Natural killer cell (primary cell): ENCODE measurements at regions not wholly inside any gene's neighbourhood (a gene's known extent, or its start where the extent isn't known, plus 50 kb on each side); places are given as distances from the start of the nearest gene placed in this dataset.
"Not testable (repeated sequence)": the region's sequence is repeated elsewhere in the genome, so short reads cannot be mapped to it uniquely, and the experiment has no call there.

Experiments
- ATAC-seq, 3 donors: fragments of 150-1000 bp in 2 of 3; fragments of 200-7000 bp in 1 of 3; cut with Tn5 transposase; 1 replicate in 1 of 3; 2 replicates in 2 of 3; pipeline ENCODE4 v1.10.0; 2021; ENCODE audit warnings: mild to moderate bottlenecking in 2 of 3, moderate library complexity in 2 of 3
- DNase-seq, 2 donors: peaks; one replicate each; pipeline versions ENCODE4 v3.0.0 to v3.0.0-alpha.2; 2013 to 2021; ENCODE audit warnings: mixed read lengths in 1 of 2
- H3K27ac ChIP-seq: one replicate; pipeline ENCODE4 v1.5.1; 2013; ENCODE audit warnings: mild to moderate bottlenecking, low read length
- H3K27me3 ChIP-seq: one replicate; pipeline ENCODE4 v1.6.1; 2013; ENCODE audit warnings: low read length; ENCODE audit not compliant: control insufficient read depth, insufficient read depth
- H3K36me3 ChIP-seq: one replicate; pipeline ENCODE4 v1.6.1; 2013; ENCODE audit warnings: low read length; ENCODE audit not compliant: control insufficient read depth, insufficient read depth
- H3K4me1 ChIP-seq: one replicate; pipeline ENCODE4 v1.6.1; 2013; ENCODE audit warnings: low read length; ENCODE audit not compliant: control insufficient read depth, insufficient read depth
- H3K4me3 ChIP-seq: one replicate; pipeline ENCODE4 v1.5.1; 2013; ENCODE audit warnings: low read length
- H3K9me3 ChIP-seq: one replicate; pipeline ENCODE4 v1.6.1; 2013; ENCODE audit warnings: low read length; ENCODE audit not compliant: control insufficient read depth, insufficient read depth
- H3K27ac Mint-ChIP-seq, 2 donors: one replicate each; pipeline ENCODE4 v1.8.0; 2022; ENCODE audit warnings: mild to moderate bottlenecking in 2 of 2, mixed read lengths in 2 of 2, moderate library complexity in 1 of 2
- H3K27me3 Mint-ChIP-seq, 2 donors: one replicate each; pipeline ENCODE4 v1.8.0; 2022; ENCODE audit warnings: low read depth in 2 of 2, mixed read lengths in 2 of 2
- H3K36me3 Mint-ChIP-seq: one replicate; pipeline ENCODE4 v1.8.0; 2022; ENCODE audit warnings: mixed read lengths
- H3K4me1 Mint-ChIP-seq, 2 donors: one replicate each; pipeline ENCODE4 v1.8.0; 2022; ENCODE audit warnings: mixed read lengths in 2 of 2
- H3K4me3 Mint-ChIP-seq: one replicate; pipeline ENCODE4 v1.8.0; 2022; ENCODE audit warnings: mild to moderate bottlenecking, moderate library complexity, mixed read lengths
- H3K9me3 Mint-ChIP-seq, 2 donors: one replicate each; pipeline ENCODE4 v1.8.0; 2022; ENCODE audit warnings: mixed read lengths in 2 of 2
- WGBS: methylation state at CpG from one replicate; pipeline ENCODE4 v1.1.7; 2013; ENCODE audit warnings: missing lambda C conversion rate; ENCODE audit not compliant: insufficient coverage; 5-methylcytosine and 5-hydroxymethylcytosine counted together
- intact Hi-C: fragments of 100-400 bp; cut with micrococcal nuclease; formaldehyde crosslinking; loops from one replicate; pipeline ENCODE4 v1.14.2; 2022
- TF ChIP-seq, protein P1 (sequence below): fragments of 200-600 bp; IDR thresholded peaks from one replicate; pipeline ENCODE4 v1.8.0; 2022; ENCODE audit warnings: antibody characterized with exemption

DNA sequence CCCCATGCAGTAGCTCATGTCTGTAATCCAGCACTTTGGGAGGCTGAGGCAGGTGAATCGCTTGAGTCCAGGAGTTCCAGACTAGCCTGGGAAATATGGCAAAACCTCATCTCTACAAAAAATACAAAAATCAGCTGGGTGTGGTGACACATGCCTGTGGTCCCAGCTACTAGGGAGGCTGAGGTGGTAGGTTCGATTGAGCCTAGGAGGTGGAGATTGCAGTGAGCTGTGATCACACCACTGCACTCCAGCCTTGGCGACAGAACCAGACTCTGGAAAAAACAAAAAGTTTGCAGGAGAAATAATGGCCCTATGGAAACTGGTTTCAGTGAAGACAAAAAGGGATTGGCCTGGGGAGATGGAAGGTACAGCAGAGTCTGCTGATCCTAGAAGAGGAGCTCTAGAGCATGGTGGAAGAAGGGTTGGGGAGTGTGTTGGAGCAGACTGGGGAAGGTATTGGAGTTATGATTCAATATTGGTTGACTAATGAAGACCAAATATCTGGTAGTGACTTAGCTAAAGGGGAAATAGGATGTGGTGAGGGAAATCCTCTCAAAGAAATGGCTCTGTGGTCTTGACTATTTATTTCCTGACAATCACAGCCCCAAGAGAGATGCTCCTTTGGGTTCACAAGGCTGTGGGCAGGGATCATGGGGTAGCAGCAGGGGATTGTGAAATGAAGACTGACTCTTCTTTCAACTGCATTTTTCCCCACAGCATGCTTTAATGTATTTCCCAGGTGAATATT lies 281.9 kb downstream of the UTRN start:
- H3K36me3 Mint-ChIP-seq = peaks cover 7% of the 10 kb centered on the region
- Histone ChIP-seq H3K4me1 (peaks cover 10% of the 10 kb centered on the region), H3K36me3 (peaks cover 45% of the 10 kb centered on the region), H3K4me3 (no peak overlapping the region), H3K27me3 (no peaks in the 10 kb centered on the region), H3K27ac (no peak overlapping the region), H3K9me3 (no peaks in the 10 kb centered on the region)
- intact Hi-C loops = no loop called here
- H3K4me1 Mint-ChIP-seq = peaks cover 11 to 12% of the 10 kb centered on the region in 2 donors
- DNase-seq (peak in 1 of 2 donors; percentile 31), ATAC-seq (peak; percentile 60 to 72 (median 68))
- H3K27ac Mint-ChIP-seq = no peak overlapping the region
- no peak overlapping the region for H3K4me3 Mint-ChIP-seq
- H3K9me3 Mint-ChIP-seq = no peaks in the 10 kb centered on the region
- no peaks in the 10 kb centered on the region for H3K27me3 Mint-ChIP-seq
- 63% methylated on average over 3 of the region's 3 CpGs for WGBS
- TF ChIP-seq, protein P1, sequence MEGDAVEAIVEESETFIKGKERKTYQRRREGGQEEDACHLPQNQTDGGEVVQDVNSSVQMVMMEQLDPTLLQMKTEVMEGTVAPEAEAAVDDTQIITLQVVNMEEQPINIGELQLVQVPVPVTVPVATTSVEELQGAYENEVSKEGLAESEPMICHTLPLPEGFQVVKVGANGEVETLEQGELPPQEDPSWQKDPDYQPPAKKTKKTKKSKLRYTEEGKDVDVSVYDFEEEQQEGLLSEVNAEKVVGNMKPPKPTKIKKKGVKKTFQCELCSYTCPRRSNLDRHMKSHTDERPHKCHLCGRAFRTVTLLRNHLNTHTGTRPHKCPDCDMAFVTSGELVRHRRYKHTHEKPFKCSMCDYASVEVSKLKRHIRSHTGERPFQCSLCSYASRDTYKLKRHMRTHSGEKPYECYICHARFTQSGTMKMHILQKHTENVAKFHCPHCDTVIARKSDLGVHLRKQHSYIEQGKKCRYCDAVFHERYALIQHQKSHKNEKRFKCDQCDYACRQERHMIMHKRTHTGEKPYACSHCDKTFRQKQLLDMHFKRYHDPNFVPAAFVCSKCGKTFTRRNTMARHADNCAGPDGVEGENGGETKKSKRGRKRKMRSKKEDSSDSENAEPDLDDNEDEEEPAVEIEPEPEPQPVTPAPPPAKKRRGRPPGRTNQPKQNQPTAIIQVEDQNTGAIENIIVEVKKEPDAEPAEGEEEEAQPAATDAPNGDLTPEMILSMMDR = no peak

- intact Hi-C loops = no loop called here
- Mint-ChIP-seq H3K27ac (peak overlapping the region; percentile 5 to 13), H3K4me1 (peaks cover 12 to 13% of the 10 kb centered on the region in 2 donors), H3K27me3 (no peaks in the 10 kb centered on the region), H3K36me3 (peaks cover 7% of the 10 kb centered on the region), H3K4me3 (no peak overlapping the region), H3K9me3 (no peaks in the 10 kb centered on the region)
- H3K9me3 ChIP-seq = no peaks in the 10 kb centered on the region
- peaks cover 40% of the 10 kb centered on the region for H3K36me3 ChIP-seq
- WGBS = 98% methylated on average over 8 of the region's 8 CpGs
- TF ChIP-seq, protein P1 = no peak
- no peak overlapping the region for H3K4me3 ChIP-seq
- no peaks in the 10 kb centered on the region for H3K27me3 ChIP-seq
- DNase-seq (no peak), ATAC-seq (no peak)
- peaks cover 10% of the 10 kb centered on the region for H3K4me1 ChIP-seq
- no peak overlapping the region for H3K27ac ChIP-seq
Observed at GRCh38 chr6:144568241-144568640, 283.1 kb downstream of the UTRN start.

GRCh38 chr6:144572541-144572940 lies 287.4 kb downstream of the UTRN start:
- H3K27me3 ChIP-seq, H3K4me3 ChIP-seq, H3K27ac ChIP-seq, H3K36me3 Mint-ChIP-seq, H3K4me1 ChIP-seq, H3K9me3 ChIP-seq, H3K9me3 Mint-ChIP-seq, ATAC-seq, DNase-seq, H3K27me3 Mint-ChIP-seq, intact Hi-C loops, H3K4me3 Mint-ChIP-seq: not testable (repeated sequence)
- Mint-ChIP-seq H3K27ac (peak overlapping the region; percentile 23 to 35), H3K4me1 (peaks cover 13 to 20% of the 10 kb centered on the region in 2 donors)
- peaks cover 44% of the 10 kb centered on the region for H3K36me3 ChIP-seq
- WGBS = 100% methylated on average over 1 of the region's 1 CpG

- H3K27ac Mint-ChIP-seq = peak overlapping the region in 1 of 2 donors; percentile 35
- no peaks in the 10 kb centered on the region for H3K9me3 ChIP-seq
- intact Hi-C loops = no loop called here
- no CpG with 5 or more reads among the region's 2 CpGs for WGBS
- H3K27me3 ChIP-seq = no peaks in the 10 kb centered on the region
- H3K4me3 ChIP-seq = no peak overlapping the region
- no peak for ATAC-seq
- peaks cover 10 to 26% of the 10 kb centered on the region in 2 donors for H3K4me1 Mint-ChIP-seq
- H3K27me3 Mint-ChIP-seq = no peaks in the 10 kb centered on the region
- no peaks in the 10 kb centered on the region for H3K9me3 Mint-ChIP-seq
- peaks cover 54% of the 10 kb centered on the region for H3K36me3 ChIP-seq
- H3K27ac ChIP-seq = no peak overlapping the region
- TF ChIP-seq, protein P1 = no peak
- H3K36me3 Mint-ChIP-seq = peaks cover 4% of the 10 kb centered on the region
- H3K4me3 Mint-ChIP-seq = no peak overlapping the region
- no peak for DNase-seq
- no peaks in the 10 kb centered on the region for H3K4me1 ChIP-seq
Observed at GRCh38 chr6:144574796-144575195, 289.7 kb downstream of the UTRN start.
